Spleen (tissue), 11 donors: ENCODE measurements at regions not wholly inside any gene's neighbourhood (a gene's known extent, or its start where the extent isn't known, plus 50 kb on each side); places are given as distances from the start of the nearest gene placed in this dataset.

Source experiments
- DNase-seq: peaks from one replicate; pipeline ENCODE4 v3.0.0-alpha.2; 2020
- H3K27ac ChIP-seq, 8 donors: fragments of 200-600 bp; sonication (generic) in 7 of 8; 1 replicate in 4 of 8; 2 replicates in 4 of 8; pipeline versions ENCODE4 v1.5.0 to v1.8.0; 2016 to 2021; ENCODE audit warnings: inconsistent platforms in 4 of 8, mild to moderate bottlenecking in 4 of 8, moderate library complexity in 1 of 8
- H3K27me3 ChIP-seq, 7 donors: fragments of 200-600 bp; sonication (generic) in 6 of 7; replicated peaks in 1 of 7; 1 replicate in 4 of 7; 2 replicates in 3 of 7; pipeline versions ENCODE4 v1.5.0 to v1.8.0; 2016 to 2021; ENCODE audit warnings: inconsistent platforms in 3 of 7, mild to moderate bottlenecking in 1 of 7
- H3K36me3 ChIP-seq, 6 donors: fragments of 200-600 bp; sonication (generic) in 5 of 6; 1 replicate in 4 of 6; 2 replicates in 2 of 6; pipeline versions ENCODE4 v1.5.0 to v1.8.0; 2016 to 2021; ENCODE audit warnings: inconsistent platforms in 2 of 6
- H3K4me1 ChIP-seq, 6 donors: fragments of 200-600 bp; sonication (generic) in 5 of 6; 1 replicate in 3 of 6; 2 replicates in 3 of 6; pipeline versions ENCODE4 v1.5.0 to v1.8.0; 2016 to 2021; ENCODE audit warnings: inconsistent platforms in 3 of 6
- H3K4me3 ChIP-seq, 8 donors: fragments of 200-600 bp; sonication (generic) in 7 of 8; 1 replicate in 4 of 8; 2 replicates in 4 of 8; pipeline versions ENCODE4 v1.5.0 to v1.8.0; 2016 to 2021; ENCODE audit warnings: inconsistent platforms in 4 of 8, mild to moderate bottlenecking in 4 of 8, moderate library complexity in 2 of 8
- H3K9me3 ChIP-seq, 8 donors: fragments of 200-600 bp; sonication (generic) in 7 of 8; 1 replicate in 4 of 8; 2 replicates in 4 of 8; pipeline versions ENCODE4 v1.5.0 to v1.8.0; 2016 to 2021; ENCODE audit warnings: inconsistent platforms in 4 of 8
- POLR2A ChIP-seq, 3 donors: fragments of 450-650 bp; IDR thresholded peaks; one replicate each; pipeline ENCODE4 v1.5.1; 2017; ENCODE audit warnings: antibody characterized with exemption in 3 of 3, mild to moderate bottlenecking in 1 of 3
- POLR2AphosphoS5 ChIP-seq, 3 donors: sonication (generic); formaldehyde crosslinking; IDR thresholded peaks; one replicate each; pipeline ENCODE4 v1.5.1; 2017; ENCODE audit warnings: antibody characterized with exemption in 3 of 3
- WGBS, 5 donors: extraction: QIAGEN DNeasy Blood & Tissue Kit in 3 of 5; methylation state at CpG; one replicate each; pipeline versions ENCODE4 v1.1.5 to v1.1.7; 2013 to 2018; 5-methylcytosine and 5-hydroxymethylcytosine counted together
- intact Hi-C: fragments of 100-400 bp; cut with DNase I; formaldehyde crosslinking; loops from one replicate; pipeline ENCODE4 v1.15.0; 2023; ENCODE audit warnings: low total_unique reads
- TF ChIP-seq, protein P1 (sequence below), 11 experiments: fragments of 200-600 bp in 7 of 11; fragments of 450-650 bp in 4 of 11; sonication (generic) in 4 of 11; IDR thresholded peaks in 8 of 11; conservative IDR thresholded peaks in 3 of 11; 1 replicate in 7 of 11; 2 replicates in 4 of 11; pipeline versions ENCODE4 v1.4.0 to v1.8.0; 2016 to 2021; ENCODE audit warnings: antibody characterized with exemption in 11 of 11, inconsistent platforms in 4 of 11, mild to moderate bottlenecking in 1 of 11
- donor health status: healthy with polysubstance abuse.
- donor health status: DM: no; HTN: no; CAD: no; lungs with moderate emphysema.
- donor health status: DM: no; HTN: no; CAD: no.
- donor health status: Bipolar disorder and iron deficiency.
- donor health status: healthy.
- donor health status: DM: no; HTN: no; CAD: no.
- donor health status: DM: yes; HTN: yes; CAD: no.

DNA sequence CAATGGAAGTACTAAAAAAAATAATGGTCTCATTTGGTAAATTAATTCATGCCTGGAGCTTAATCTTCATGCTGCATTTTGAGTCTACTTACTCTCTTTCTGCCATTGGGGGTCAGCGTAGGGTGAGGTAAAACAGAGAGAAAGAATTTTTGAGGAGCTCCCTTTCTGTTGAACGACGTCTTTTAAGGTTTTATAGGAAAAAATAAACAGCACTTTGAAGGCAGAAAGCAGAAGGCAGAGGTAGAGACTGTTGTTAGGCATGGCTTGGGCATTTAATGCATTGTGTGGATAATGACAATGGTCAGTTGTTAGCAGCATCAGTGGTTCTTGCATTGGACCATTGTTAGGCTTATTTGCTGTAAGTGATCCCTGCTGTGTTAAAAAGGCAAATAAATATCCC lies 557.2 kb upstream of the STXBP6 start:
- TF ChIP-seq POLR2A (IDR thresholded peaks at IDR 0.05) (no peak), POLR2AphosphoS5 (IDR thresholded peaks at IDR 0.05) (no peak)
- TF ChIP-seq, protein P1, sequence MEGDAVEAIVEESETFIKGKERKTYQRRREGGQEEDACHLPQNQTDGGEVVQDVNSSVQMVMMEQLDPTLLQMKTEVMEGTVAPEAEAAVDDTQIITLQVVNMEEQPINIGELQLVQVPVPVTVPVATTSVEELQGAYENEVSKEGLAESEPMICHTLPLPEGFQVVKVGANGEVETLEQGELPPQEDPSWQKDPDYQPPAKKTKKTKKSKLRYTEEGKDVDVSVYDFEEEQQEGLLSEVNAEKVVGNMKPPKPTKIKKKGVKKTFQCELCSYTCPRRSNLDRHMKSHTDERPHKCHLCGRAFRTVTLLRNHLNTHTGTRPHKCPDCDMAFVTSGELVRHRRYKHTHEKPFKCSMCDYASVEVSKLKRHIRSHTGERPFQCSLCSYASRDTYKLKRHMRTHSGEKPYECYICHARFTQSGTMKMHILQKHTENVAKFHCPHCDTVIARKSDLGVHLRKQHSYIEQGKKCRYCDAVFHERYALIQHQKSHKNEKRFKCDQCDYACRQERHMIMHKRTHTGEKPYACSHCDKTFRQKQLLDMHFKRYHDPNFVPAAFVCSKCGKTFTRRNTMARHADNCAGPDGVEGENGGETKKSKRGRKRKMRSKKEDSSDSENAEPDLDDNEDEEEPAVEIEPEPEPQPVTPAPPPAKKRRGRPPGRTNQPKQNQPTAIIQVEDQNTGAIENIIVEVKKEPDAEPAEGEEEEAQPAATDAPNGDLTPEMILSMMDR (IDR thresholded peaks at IDR 0.05 in 8 of 11, conservative IDR thresholded peaks at IDR 0.05 in 3 of 11), result no peak
- Histone ChIP-seq H3K9me3 (peaks cover 0 to 12% (median 7%) of the 10 kb centered on the region in 8 donors), H3K36me3 (no peaks in the 10 kb centered on the region), H3K27ac (no peak overlapping the region), H3K27me3 (no peaks in the 10 kb centered on the region), H3K4me3 (no peak overlapping the region), H3K4me1 (no peaks in the 10 kb centered on the region)
- intact Hi-C loops, result no loop called here
- DNase-seq, result no peak
- WGBS, 5 donors, result 27 to 30% (median 29%) methylated on average over 3 of the region's 3 CpGs

DNA sequence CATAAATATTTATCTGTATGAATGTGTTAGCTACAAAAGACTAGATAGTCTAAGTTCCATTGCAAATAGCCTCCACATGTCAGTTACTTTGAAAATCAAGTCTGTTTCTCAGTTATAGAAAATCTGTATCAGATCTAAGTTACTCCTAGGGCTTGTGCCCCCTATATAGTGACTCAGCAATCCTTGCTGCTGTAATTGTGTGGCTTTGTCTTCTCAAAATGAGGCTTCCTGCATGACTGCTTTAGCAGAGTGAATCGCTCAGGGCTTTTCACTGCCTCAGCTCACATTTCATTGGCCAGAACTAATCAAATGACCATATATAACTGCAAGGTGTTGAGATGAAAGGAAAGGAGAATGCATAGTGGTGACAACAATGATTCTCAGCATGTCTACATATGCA lies 552.2 kb upstream of the STXBP6 start:
- intact Hi-C loops, result no loop called here
- H3K9me3 ChIP-seq, result peaks cover 0 to 25% (median 15%) of the 10 kb centered on the region in 8 donors
- H3K27ac ChIP-seq, result no peak overlapping the region
- no peak for DNase-seq
- 63 to 84% (median 82%) methylated on average over 1 of the region's 1 CpG for WGBS, 5 donors
- TF ChIP-seq, protein P1 (IDR thresholded peaks at IDR 0.05 in 8 of 11, conservative IDR thresholded peaks at IDR 0.05 in 3 of 11), result no peak
- TF ChIP-seq POLR2A (IDR thresholded peaks at IDR 0.05) (no peak), POLR2AphosphoS5 (IDR thresholded peaks at IDR 0.05) (no peak)
- no peaks in the 10 kb centered on the region for H3K4me1 ChIP-seq
- no peak overlapping the region for H3K4me3 ChIP-seq
- H3K27me3 ChIP-seq, result no peaks in the 10 kb centered on the region
- no peaks in the 10 kb centered on the region for H3K36me3 ChIP-seq

DNA sequence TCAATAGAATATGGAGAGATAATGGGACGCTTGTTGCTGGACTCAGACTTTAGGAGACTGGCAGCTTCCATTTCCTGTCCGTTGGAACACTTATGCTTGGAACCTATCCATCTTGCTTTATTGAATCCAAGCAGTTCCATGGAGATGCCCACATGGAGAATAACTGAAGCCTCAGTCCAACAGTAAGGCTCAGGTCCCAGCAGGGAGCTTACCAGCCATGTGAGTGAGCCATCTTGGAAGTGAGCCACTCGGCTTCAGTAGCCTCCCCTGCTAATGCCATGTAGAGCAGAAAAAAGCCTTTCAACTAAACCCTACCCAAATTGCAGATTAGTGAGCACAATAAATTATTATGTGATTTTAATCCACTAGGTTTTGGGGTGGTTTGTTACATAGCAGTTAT lies 538.8 kb upstream of the STXBP6 start:
- no peak overlapping the region for H3K27ac ChIP-seq
- H3K4me1 ChIP-seq, result no peaks in the 10 kb centered on the region
- no peaks in the 10 kb centered on the region for H3K27me3 ChIP-seq
- intact Hi-C loops, result no loop called here
- WGBS, 5 donors, result 75 to 85% (median 80%) methylated on average over 3 of the region's 3 CpGs
- peaks cover 0 to 34% (median 25%) of the 10 kb centered on the region in 8 donors for H3K9me3 ChIP-seq
- DNase-seq, result no peak
- H3K36me3 ChIP-seq, result no peaks in the 10 kb centered on the region
- TF ChIP-seq POLR2A (IDR thresholded peaks at IDR 0.05) (no peak), POLR2AphosphoS5 (IDR thresholded peaks at IDR 0.05) (no peak)
- TF ChIP-seq, protein P1 (IDR thresholded peaks at IDR 0.05 in 8 of 11, conservative IDR thresholded peaks at IDR 0.05 in 3 of 11), result no peak
- H3K4me3 ChIP-seq, result no peak overlapping the region

DNA sequence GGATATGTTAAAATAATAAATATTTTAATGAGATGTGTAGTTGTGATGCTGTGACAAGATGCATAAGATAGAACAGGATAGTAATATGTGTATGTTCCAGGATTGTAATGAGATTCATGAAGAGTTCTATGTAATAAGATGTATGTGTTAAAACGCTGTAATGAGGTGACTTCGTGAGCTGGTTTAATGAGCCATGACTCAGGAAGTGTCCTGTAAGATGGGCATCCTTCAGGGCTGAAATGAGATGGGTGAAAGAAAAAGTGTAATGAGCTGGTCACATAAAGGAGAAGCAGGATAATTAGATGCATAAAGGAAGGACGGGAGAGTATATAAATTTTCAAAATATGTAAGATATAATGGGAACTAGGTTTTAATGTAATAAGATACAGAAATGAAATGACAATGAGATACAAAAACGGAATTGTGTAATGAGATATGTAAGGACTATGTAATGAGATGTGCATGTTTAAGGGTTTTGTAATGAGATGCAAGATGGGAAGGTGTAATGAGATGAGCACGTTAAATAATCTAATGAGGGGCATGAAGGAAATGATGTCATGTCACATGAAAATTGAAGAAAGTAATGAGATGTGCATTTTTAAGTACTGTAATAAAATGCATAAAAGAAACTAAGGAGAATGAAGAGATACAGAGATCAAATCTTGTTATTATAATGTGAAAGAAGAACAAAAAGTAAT lies 524.8 kb upstream of the STXBP6 start:
- Histone ChIP-seq H3K4me3 (no peak overlapping the region), H3K4me1 (no peaks in the 10 kb centered on the region), H3K27ac (no peak overlapping the region), H3K27me3 (no peaks in the 10 kb centered on the region), H3K36me3 (no peaks in the 10 kb centered on the region), H3K9me3 (peaks cover 0 to 20% (median 2%) of the 10 kb centered on the region in 8 donors)
- intact Hi-C loops, result no loop called here
- no peak for DNase-seq
- WGBS, 5 donors, result 74 to 82% (median 78%) methylated on average over 5 of the region's 5 CpGs
- TF ChIP-seq, protein P1 (IDR thresholded peaks at IDR 0.05 in 8 of 11, conservative IDR thresholded peaks at IDR 0.05 in 3 of 11), result no peak
- TF ChIP-seq POLR2AphosphoS5 (IDR thresholded peaks at IDR 0.05), result no peak
- TF ChIP-seq POLR2A (IDR thresholded peaks at IDR 0.05), result no peak
